NCI-H2107 treated with DMSO at 0.1 percent for 48 hours (cell line): ENCODE measurements at regions not wholly inside any gene's neighbourhood (a gene's known extent, or its start where the extent isn't known, plus 50 kb on each side); places are given as distances from the start of the nearest gene placed in this dataset.

Source experiments
- DNase-seq: peaks from one replicate; lab custom pipeline; 2025; ENCODE audit not compliant: unreplicated experiment; lab: John Stamatoyannopoulos, UW

DNA sequence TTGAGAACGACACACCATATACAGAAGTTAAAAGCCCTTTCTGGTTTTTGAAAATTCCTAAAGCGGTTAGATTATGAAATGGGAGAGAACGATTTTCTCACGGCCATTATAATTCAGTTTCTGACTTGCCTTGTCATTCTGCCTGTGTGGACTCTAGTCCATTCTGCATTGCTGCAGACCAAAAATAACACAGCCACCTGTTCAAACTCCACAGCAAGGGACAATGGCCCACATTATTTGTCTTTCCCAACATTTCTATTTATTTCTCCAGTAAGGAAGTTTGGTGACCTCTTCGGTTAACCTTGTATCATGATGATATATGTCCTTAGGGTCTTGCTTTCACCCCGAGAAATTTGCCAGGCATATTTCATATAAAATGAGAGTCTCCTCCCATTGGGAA lies 497.7 kb downstream of the BRINP1 start:
- no peak for DNase-seq

- no peak for DNase-seq
Observed at GRCh38 chr9:118882684-118883083, 486.6 kb downstream of the BRINP1 start.

DNA sequence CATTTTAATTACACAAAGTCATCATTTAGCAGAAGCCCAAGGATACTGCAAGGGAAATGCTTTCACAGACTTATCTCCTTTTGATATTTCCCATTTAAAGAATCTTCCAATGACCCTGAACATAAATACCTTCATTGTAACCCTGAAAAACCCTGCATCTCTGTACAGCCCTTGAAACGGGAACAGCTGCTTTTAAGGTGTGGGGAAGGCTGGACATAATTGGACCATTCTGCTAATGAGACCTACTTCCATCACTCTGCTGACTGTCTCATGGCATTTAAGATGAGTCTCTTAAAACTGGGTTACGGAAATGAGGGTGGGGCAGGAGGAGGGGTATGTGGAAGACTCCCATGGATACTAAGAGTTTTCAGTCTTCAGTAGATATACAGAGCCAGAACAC lies 485.8 kb downstream of the BRINP1 start:
- DNase-seq: no peak

DNA sequence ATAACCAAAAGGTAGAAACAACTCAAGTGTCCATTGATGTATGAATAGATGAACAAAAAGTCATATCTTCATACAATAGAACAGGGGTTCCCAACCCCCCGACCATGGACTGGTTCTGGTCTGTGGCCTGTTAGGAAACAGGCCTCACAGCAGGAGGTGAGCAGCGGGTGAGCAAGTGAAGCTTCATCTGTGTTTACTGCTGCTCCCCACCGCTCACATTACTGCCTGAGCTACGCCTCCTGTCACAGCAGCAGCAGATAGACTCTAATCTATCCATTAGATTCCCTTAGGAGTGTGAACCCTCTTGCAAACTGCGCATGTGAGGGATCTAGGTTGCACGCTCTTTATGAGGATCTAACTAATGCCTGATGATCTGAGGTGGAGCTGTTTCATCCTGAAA lies 478.0 kb downstream of the BRINP1 start:
- no peak for DNase-seq

GRCh38 chr9:118896324-118897000 lies 472.8 kb downstream of the BRINP1 start:
- DNase-seq: no peak

DNA sequence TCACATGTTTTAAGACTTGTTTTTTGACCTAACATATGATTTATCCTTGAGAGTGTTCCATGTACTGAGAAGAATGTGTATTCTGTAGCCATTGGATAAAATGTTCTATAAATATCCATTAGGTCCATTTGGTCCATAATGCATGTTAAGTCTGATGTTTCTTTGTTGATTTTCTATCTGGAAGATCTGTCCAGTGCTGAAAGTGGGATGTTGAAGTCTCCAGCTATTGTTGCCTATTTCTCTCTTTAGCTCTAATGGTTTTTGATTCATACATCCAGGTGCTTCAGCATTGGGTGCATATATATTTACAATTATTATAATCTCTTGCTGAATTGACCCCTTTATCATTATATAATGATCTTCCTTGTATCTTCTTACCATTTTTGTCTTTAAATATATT lies 451.1 kb downstream of the BRINP1 start:
- DNase-seq: no peak

GRCh38 chr9:118928722-118929121 lies 440.5 kb downstream of the BRINP1 start:
- DNase-seq: no peak

DNA sequence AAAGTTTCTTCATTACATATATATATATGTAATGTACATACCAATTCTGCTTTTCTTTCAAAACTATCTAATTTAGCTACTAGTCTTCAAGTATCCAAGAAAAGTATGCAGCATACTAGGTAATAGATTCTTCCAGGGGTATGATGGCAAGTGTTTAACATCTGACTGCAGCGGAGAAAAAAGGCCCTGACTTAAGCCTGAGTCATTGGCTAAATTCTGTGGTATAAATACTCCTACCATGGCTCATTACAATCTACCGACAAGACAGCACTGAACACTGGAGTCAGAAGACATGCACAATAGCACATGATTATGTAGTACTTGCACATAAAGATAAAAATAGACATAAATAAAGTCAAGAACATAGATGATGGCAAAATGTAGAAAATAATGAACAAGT lies 439.9 kb downstream of the BRINP1 start:
- DNase-seq: no peak

- DNase-seq: no peak
Observed at GRCh38 chr9:118931941-118932340, 437.3 kb downstream of the BRINP1 start.

DNA sequence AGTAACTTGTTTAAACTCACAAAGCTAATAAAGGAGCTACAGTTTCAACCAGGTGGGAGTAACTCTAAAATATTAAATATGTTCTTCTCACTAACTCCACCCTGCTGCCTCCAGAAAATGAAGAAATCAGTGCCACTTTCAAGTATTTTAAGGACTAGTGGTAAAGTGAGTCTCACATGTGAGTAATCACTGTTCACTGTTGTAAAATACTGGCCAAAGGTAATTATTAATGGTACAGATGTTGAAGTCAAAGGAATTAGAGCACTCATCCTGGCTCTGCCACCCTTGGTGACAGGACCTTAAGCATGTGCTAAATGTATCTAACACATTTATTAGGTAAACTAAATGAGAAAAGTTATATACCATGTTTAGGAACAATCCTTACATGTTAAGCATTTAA lies 430.7 kb downstream of the BRINP1 start:
- DNase-seq: no peak

GRCh38 chr9:118940473-118940872 lies 428.8 kb downstream of the BRINP1 start:
- DNase-seq: no peak

DNA sequence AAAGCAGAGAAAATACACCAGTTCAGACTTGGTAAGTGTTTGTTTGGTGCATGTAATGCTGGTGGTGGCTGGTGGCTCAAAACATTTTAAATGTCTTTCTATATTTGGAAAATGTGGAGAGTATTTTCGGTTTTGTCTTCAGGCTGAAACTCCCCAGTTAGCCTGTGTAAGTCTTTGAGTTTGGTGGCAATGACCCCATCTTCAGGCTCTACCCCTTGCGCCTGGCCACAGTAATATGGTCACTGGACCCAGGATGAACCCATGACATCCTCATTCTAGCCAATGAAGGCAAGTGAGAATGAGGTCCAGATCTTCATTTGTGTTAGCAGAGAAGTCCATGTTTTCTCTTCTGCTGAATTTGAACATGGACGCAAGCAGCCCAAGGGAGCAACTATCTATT lies 422.6 kb downstream of the BRINP1 start:
- DNase-seq: no peak

DNA sequence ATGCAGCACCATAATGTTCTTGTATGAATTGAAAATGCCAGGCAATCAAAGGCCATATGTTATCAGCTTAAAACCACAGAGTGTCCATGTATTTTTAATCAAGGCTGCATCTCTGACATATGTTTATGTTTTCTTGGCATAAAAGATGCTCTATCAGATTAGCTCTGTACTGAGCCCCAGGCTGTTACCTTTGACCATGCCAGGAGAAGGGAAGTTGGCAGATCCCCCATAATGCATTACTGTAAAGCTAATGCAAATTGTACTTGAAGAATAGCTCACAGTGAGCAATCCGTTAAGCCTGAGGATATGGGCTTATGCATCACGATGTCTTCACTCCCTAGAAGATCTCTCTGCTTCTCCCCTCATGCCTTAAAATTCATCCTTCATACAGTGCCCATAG lies 414.4 kb downstream of the BRINP1 start:
- DNase-seq: no peak

DNA sequence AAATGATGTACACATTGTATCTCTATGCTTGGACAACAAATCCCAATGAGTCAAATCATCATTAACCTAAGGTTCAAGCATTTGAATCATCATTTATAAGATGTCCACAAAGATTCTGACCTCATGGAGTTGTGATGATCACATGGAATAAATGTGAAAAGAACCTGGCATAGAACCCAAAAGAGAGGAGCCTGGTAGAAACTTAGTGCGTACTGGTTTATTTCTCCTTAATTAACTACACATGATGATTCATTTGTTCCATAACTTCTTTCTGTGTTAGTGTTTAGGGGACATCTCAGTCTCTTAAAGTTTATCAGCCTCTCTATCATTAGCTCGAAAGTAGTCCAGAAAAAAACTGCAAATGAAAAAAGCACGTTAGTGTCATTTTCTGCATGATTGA lies 411.6 kb downstream of the BRINP1 start:
- DNase-seq: no peak

DNA sequence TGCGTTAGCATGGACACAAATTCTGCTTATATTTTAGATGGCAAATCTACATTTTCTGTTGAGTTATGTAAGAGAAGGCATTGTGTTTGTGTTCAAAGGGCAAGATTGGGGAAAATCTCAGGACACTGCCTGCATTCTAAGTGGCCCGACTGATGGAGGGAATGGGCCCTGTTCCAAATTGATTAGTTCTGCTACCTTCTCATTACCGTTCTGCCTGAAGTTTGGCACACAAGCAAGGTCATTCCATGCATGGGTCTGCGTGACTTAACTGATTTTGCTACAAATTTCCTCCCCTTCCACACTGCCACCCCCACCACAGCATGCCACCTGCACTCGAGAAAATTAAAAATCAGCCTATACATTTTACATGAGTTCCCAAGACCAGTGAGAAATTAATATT lies 409.9 kb downstream of the BRINP1 start:
- no peak for DNase-seq

DNA sequence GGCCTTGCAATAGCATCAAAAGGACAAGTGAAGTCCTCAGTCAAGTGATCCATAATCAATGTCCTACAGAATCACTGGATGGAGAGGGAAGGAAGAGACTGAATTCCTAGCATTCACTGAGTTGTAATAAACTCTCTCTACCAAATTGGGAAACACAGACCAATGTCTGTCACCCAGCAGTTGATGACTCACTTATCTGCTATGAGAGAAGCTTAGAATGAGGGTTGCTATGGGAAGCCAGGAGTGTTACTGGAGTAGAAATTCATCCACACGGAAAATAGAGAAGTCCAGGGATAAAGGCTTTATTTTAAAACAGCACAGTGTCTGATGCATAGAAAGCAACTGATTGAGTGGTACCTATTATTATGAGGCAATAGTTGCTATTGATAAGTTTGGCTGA lies 407.4 kb downstream of the BRINP1 start:
- DNase-seq: no peak

- DNase-seq: no peak
Observed at GRCh38 chr9:118962426-118962825, 406.8 kb downstream of the BRINP1 start.

GRCh38 chr9:118963674-118964073 lies 405.6 kb downstream of the BRINP1 start:
- DNase-seq: peak; percentile 55

GRCh38 chr9:118967901-118968300 lies 401.3 kb downstream of the BRINP1 start:
- DNase-seq: no peak

DNA sequence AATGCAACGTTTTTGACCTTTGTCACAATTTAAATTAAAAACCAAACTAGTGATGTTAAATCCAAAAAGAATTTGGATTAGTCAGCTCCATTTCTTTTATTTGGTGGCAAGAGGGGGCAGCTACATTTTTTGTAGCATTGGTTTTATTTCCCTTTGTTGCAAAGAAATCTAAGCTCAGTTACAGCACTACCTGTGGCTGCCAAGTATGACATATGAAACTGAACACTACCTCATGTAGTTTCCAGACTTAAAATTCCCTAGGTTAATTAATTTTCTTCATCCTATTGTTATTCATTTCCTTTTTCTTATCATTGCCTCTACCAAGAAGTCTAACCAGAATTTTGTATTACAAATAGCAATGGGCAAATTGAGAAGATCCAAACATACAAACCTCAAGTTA lies 393.5 kb downstream of the BRINP1 start:
- no peak for DNase-seq

DNA sequence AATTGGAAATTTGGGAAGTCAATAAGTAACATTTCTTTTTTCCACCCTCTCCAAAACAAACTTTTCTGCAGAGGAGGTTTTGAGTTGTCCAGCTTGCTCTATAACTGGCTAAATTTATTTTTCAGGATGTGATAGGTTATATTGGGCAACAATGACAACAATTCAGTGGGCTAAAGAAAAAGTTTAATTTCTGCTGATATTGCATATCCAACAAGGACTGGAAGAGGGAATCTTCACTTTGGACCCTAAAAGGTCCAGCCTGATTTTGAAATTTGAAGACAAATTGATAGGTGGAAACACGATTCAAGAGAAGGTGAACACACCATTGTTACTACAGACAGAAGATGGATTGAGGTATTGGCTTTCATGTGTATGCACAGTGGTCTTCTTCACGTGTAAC lies 393.1 kb downstream of the BRINP1 start:
- no peak for DNase-seq

DNA sequence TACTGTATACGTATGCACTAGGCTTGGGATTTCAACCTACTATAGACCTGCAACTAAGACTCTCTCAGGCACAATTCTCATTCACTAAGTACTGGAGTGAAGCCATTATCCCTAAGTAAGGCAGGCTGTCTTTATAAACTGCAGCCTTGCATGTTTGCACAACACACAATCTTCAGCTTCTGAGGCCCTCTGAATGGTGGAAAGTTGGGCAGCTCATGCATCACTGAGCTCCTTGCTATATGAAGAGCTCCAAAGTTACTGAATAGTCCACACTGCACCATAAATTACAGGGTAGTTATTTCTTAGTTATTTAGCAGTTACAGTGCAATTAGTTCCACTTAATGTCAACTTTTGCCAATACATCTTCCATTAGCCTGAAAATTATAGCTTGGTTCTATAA lies 384.6 kb downstream of the BRINP1 start:
- DNase-seq: no peak

DNA sequence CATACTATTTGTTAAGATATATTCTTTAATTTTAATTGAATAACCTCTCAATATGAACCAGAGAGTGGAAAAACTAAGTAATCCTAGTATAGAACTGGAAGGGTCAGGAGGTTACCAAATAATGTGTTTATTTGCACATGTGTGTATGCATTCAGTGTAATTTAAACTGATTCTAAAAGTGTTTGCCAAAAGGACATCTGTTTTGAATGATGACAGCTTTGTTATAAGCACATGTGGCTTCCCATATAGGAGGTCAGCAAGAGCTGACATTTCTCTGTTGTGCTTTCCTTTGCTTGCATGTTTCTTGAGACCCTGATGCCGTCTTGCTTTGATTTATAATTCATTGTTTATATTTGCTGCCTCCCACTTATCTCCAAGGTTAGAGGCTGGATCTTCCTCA lies 383.4 kb downstream of the BRINP1 start:
- DNase-seq: no peak

DNA sequence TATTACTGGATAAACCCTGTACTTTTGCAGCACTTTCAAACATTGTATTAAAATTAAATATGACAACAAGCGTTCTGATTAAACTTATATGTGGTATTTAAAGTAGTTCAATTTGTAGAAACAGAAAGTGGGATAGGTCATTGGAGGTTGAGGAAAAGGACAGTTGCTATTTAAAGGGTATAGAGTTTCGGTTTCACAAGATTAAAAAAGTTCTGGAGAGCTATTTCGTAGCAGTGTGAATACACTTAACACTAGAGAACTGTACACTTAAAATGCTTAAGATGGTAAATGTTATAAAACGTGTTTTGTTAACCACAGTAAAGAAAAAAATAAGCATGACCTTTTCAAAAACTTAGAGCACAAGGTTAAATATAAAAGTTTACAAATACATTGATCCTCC lies 382.1 kb downstream of the BRINP1 start:
- DNase-seq: no peak
